ENCODE measurements at regions not wholly inside any gene's neighbourhood (a gene's known extent, or its start where the extent isn't known, plus 50 kb on each side); places are given as distances from the start of the nearest gene placed in this dataset.

- TF ChIP-seq CTCF (IDR thresholded peaks at IDR 0.05; ENCODE audit: low read depth, low read length, poor library complexity, severe bottlenecking) (no peak), EZH2phosphoT487 (IDR thresholded peaks at IDR 0.05; ENCODE audit: borderline replicate concordance, low read length) (no peak)
- no peaks in the 10 kb centered on the region for H3K27me3 ChIP-seq (ENCODE audit: control insufficient read depth, low read length)
- H3K4me1 ChIP-seq (ENCODE audit: control insufficient read depth, low read length): peaks cover 6% of the 10 kb centered on the region
- no peak overlapping the region for H3K27ac ChIP-seq (ENCODE audit: low read depth, low read length)
- no peaks in the 10 kb centered on the region for H3K36me3 ChIP-seq (ENCODE audit: control insufficient read depth, low read length)
- H3K79me2 ChIP-seq (ENCODE audit: control insufficient read depth, low read length): no peaks in the 10 kb centered on the region
- H3F3A ChIP-seq (ENCODE audit: control insufficient read depth, insufficient read depth): no peaks in the 10 kb centered on the region
- no peaks in the 10 kb centered on the region for H4K20me1 ChIP-seq (ENCODE audit: control insufficient read depth, insufficient read depth, low read depth, low read length)
- H3K9me3 ChIP-seq (ENCODE audit: control insufficient read depth, insufficient read depth, low read length): no peaks in the 10 kb centered on the region
- H3K4me3 ChIP-seq (ENCODE audit: low read length): no peak overlapping the region
- no peaks in the 10 kb centered on the region; the same call in 1 of the 2 replicates for H3K9me2 ChIP-seq (replicated peaks; ENCODE audit: control insufficient read depth, low read length)
- H3K4me2 ChIP-seq (ENCODE audit: low read length): no peak overlapping the region
These were observed 241.0 kb upstream of the RASGEF1B start for GRCh38 chr4:81712714-81713113.

- Histone ChIP-seq H3K36me3 (ENCODE audit: control insufficient read depth, low read length) (no peaks in the 10 kb centered on the region), H3K4me3 (ENCODE audit: low read length) (no peak overlapping the region), H3K4me2 (ENCODE audit: low read length) (no peak overlapping the region), H3K9me2 (replicated peaks; ENCODE audit: control insufficient read depth, low read length) (no peaks in the 10 kb centered on the region), H3K27me3 (ENCODE audit: control insufficient read depth, low read length) (no peaks in the 10 kb centered on the region), H3F3A (ENCODE audit: control insufficient read depth, insufficient read depth) (no peaks in the 10 kb centered on the region), H4K20me1 (ENCODE audit: control insufficient read depth, insufficient read depth, low read depth, low read length) (no peaks in the 10 kb centered on the region), H3K4me1 (ENCODE audit: control insufficient read depth, low read length) (no peaks in the 10 kb centered on the region), H3K79me2 (ENCODE audit: control insufficient read depth, low read length) (no peaks in the 10 kb centered on the region), H3K9me3 (ENCODE audit: control insufficient read depth, insufficient read depth, low read length) (no peaks in the 10 kb centered on the region), H3K27ac (ENCODE audit: low read depth, low read length) (no peak overlapping the region)
- TF ChIP-seq CTCF (IDR thresholded peaks at IDR 0.05; ENCODE audit: low read depth, low read length, poor library complexity, severe bottlenecking): no peak
- no peak for TF ChIP-seq EZH2phosphoT487 (IDR thresholded peaks at IDR 0.05; ENCODE audit: borderline replicate concordance, low read length)
These were observed 232.8 kb upstream of the RASGEF1B start for GRCh38 chr4:81704461-81704860.

- Histone ChIP-seq H3K4me2 (ENCODE audit: low read length) (no peak overlapping the region), H3K27ac (ENCODE audit: low read depth, low read length) (no peak overlapping the region), H3F3A (ENCODE audit: control insufficient read depth, insufficient read depth) (no peaks in the 10 kb centered on the region), H4K20me1 (ENCODE audit: control insufficient read depth, insufficient read depth, low read depth, low read length) (no peaks in the 10 kb centered on the region), H3K4me3 (ENCODE audit: low read length) (no peak overlapping the region), H3K27me3 (ENCODE audit: control insufficient read depth, low read length) (no peaks in the 10 kb centered on the region), H3K9me3 (ENCODE audit: control insufficient read depth, insufficient read depth, low read length) (no peaks in the 10 kb centered on the region), H3K36me3 (ENCODE audit: control insufficient read depth, low read length) (no peaks in the 10 kb centered on the region), H3K9me2 (replicated peaks; ENCODE audit: control insufficient read depth, low read length) (no peaks in the 10 kb centered on the region), H3K4me1 (ENCODE audit: control insufficient read depth, low read length) (no peaks in the 10 kb centered on the region), H3K79me2 (ENCODE audit: control insufficient read depth, low read length) (no peaks in the 10 kb centered on the region)
- TF ChIP-seq CTCF (IDR thresholded peaks at IDR 0.05; ENCODE audit: low read depth, low read length, poor library complexity, severe bottlenecking) (no peak), EZH2phosphoT487 (IDR thresholded peaks at IDR 0.05; ENCODE audit: borderline replicate concordance, low read length) (no peak)
These were observed 228.5 kb upstream of the RASGEF1B start for GRCh38 chr4:81700189-81700588.

Measured in DOHH2 (cell line).